GM12873 (cell line): ENCODE measurements at regions not wholly inside any gene's neighbourhood (a gene's known extent, or its start where the extent isn't known, plus 50 kb on each side); places are given as distances from the start of the nearest gene placed in this dataset.

Experiments used
- CTCF ChIP-seq: IDR thresholded peaks from 2 replicates; pipeline ENCODE4 v1.5.1; 2012; ENCODE audit warnings: low read depth, mild to moderate bottlenecking, moderate library complexity, low read length, control low read depth; ENCODE audit not compliant: insufficient read depth; ENCODE audit errors: missing control alignments

- no peak for TF ChIP-seq CTCF
These were observed 413.9 kb downstream of the MZT1 start for GRCh38 chr13:72313546-72313945.

- TF ChIP-seq CTCF, result no peak
These were observed 423.3 kb downstream of the MZT1 start for GRCh38 chr13:72303941-72304746.

- no peak for TF ChIP-seq CTCF
These were observed 429.2 kb upstream of the DACH1 start for GRCh38 chr13:72296246-72296645.

GRCh38 chr13:72295153-72295552 lies 428.1 kb upstream of the DACH1 start:
- TF ChIP-seq CTCF, result no peak

GRCh38 chr13:72293206-72293605 lies 426.2 kb upstream of the DACH1 start:
- TF ChIP-seq CTCF, result no peak

GRCh38 chr13:72290962-72291681 lies 424.1 kb upstream of the DACH1 start:
- no peak for TF ChIP-seq CTCF

GRCh38 chr13:72286421-72286820 lies 419.4 kb upstream of the DACH1 start:
- TF ChIP-seq CTCF, result no peak
